GM18508 (cell line): ENCODE measurements at regions not wholly inside any gene's neighbourhood (a gene's known extent, or its start where the extent isn't known, plus 50 kb on each side); places are given as distances from the start of the nearest gene placed in this dataset.

Experiments used
- ATAC-seq: cut with Tn5 transposase; IDR thresholded peaks from one replicate; pipeline ENCODE4 v1.9.1; 2021; ENCODE audit warnings: moderate number of reproducible peaks; ENCODE audit not compliant: insufficient read depth, unreplicated experiment

- no peak for ATAC-seq
Observed at GRCh38 chr15:35721751-35722150, 175.8 kb upstream of the DPH6 start.

- no peak for ATAC-seq
Observed at GRCh38 chr15:35722501-35722900, 176.5 kb upstream of the DPH6 start.

- no peak for ATAC-seq
Observed at GRCh38 chr15:35723120-35723847, 177.3 kb upstream of the DPH6 start.

GRCh38 chr15:35723852-35724251, 177.9 kb upstream of the DPH6 start:
- ATAC-seq = no peak

GRCh38 chr15:35724626-35725025, 178.7 kb upstream of the DPH6 start:
- ATAC-seq = no peak

- no peak for ATAC-seq
Observed at GRCh38 chr15:35725353-35725752, 179.4 kb upstream of the DPH6 start.

- no peak for ATAC-seq
Observed at GRCh38 chr15:35727627-35728026, 181.7 kb upstream of the DPH6 start.

- no peak for ATAC-seq
Observed at GRCh38 chr15:35728219-35728940, 182.4 kb upstream of the DPH6 start.

- ATAC-seq = no peak
Observed at GRCh38 chr15:35736150-35736549, 190.2 kb upstream of the DPH6 start.

- ATAC-seq = no peak
Observed at GRCh38 chr15:35737441-35737840, 191.5 kb upstream of the DPH6 start.

GRCh38 chr15:35738370-35738769, 192.4 kb upstream of the DPH6 start:
- no peak for ATAC-seq

- ATAC-seq = no peak
Observed at GRCh38 chr15:35740761-35741160, 194.8 kb upstream of the DPH6 start.

GRCh38 chr15:35741395-35741794, 195.4 kb upstream of the DPH6 start:
- no peak for ATAC-seq

- ATAC-seq = no peak
Observed at GRCh38 chr15:35741881-35742280, 195.9 kb upstream of the DPH6 start.

GRCh38 chr15:35743321-35743720, 197.4 kb upstream of the DPH6 start:
- no peak for ATAC-seq

GRCh38 chr15:35746121-35746520, 200.2 kb upstream of the DPH6 start:
- no peak for ATAC-seq

GRCh38 chr15:35748105-35748504, 202.1 kb upstream of the DPH6 start:
- no peak for ATAC-seq

GRCh38 chr15:35750051-35750450, 204.1 kb upstream of the DPH6 start:
- ATAC-seq = no peak

GRCh38 chr15:35751413-35752133, 205.6 kb upstream of the DPH6 start:
- ATAC-seq = peak; percentile 58

GRCh38 chr15:35752134-35752466, 206.1 kb upstream of the DPH6 start:
- no peak for ATAC-seq

- ATAC-seq = no peak
Observed at GRCh38 chr15:35753486-35753885, 207.5 kb upstream of the DPH6 start.
